HG02981 (cell line): ENCODE measurements at regions not wholly inside any gene's neighbourhood (a gene's known extent, or its start where the extent isn't known, plus 50 kb on each side); places are given as distances from the start of the nearest gene placed in this dataset.
"Not testable (repeated sequence)": the region's sequence is repeated elsewhere in the genome, so short reads cannot be mapped to it uniquely, and the experiment has no call there.

Experiments
- ATAC-seq: cut with Tn5 transposase; IDR thresholded peaks from one replicate; pipeline ENCODE4 v1.9.1; 2021; ENCODE audit warnings: mild to moderate bottlenecking, moderate library complexity; ENCODE audit not compliant: unreplicated experiment

DNA sequence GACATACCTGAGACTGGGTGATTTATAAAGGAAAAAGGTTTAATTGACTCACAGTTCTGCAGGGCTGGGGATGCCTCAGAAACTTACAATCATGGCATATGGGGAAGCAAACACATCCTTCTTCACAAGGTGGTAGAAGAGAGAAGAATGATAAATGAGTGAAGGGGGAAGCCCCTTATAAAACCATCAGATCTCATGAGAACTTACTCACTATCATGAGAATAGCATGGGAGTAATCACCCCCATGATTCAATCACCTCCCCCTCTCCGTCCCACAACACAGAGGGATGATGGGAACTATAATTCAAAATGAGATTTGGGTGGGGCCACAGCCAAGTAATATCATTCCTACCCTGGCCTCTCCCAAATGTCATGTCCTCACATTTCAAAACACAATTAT is 1206.0 kb upstream of the CELF4 start:
- ATAC-seq = not testable (repeated sequence)

- ATAC-seq = no peak
Observed at GRCh38 chr18:38768504-38768903, 1202.9 kb upstream of the CELF4 start.

DNA sequence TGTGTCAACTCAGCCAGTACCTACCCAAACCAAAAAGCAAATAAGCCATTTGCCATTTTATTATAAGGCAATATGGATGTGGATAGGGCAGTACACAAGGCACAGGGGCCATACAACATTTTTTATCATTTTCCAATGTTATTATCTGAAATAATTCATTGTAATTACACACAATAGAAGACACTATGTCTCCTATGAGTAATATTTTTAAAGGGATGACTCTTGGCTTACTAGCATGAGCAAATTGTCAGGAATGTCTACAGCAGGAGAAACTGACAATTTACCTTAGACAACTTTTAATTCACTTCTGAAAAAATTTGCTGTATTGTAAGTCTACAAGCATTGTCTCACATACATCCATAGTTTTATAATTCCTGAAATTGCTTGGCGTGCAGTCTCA is 1193.9 kb upstream of the CELF4 start:
- ATAC-seq = no peak

DNA sequence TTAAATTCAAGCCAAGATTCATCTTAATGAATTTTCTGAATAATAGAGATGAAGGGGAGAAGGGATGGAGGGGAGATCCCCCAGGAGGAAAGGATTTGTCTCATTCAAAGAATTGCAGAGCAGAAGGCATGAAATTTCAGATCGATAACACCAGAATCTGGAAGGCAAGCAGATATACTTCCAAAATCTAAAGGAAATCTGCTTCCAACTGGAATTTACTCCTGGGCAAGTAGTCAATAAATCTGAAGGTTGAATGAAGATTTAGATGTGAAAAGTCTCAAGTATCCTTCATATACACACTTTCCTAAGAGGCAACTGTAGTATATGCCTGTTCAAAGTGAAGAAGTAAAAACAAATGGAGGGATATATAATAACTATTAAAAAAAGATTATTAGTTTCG is 1190.8 kb upstream of the CELF4 start:
- no peak for ATAC-seq

DNA sequence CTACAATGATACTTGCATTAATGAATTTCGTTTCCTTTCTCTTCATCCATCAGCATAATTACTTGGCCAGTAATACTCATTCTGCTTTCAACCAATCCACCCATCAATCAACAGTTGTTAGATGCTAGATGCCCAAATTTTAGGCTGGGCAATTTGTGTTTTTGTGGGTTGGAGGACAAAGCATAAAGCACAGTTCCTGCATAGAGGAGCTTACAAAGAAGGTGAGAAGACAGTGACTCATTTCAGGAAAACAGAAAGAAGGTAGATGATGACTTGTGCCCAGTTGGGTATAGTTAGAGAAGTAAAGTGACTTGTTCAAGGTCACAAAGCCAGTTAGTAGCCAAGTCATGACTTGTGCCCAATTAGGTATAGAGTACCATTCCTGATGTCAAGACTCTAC is 1186.8 kb upstream of the CELF4 start:
- no peak for ATAC-seq

DNA sequence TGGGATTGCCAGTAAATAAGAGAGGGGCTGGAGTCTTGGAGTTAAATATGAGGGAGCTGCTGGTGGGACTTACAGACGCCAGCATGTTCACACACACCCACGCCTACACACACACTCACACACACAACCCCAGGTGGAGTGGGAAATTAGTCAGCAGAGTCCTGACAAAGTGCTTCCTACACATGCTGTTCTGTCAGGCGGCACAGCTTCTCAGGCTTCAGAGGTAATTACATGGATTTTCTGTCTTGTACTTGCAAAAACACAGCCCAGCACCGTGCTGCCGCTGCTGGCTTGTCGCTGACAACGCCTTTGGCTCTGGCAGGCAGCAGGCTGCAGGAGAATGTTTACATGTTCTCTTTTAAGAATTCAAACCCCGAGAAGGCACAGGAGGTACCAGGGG is 1186.3 kb upstream of the CELF4 start:
- no peak for ATAC-seq

DNA sequence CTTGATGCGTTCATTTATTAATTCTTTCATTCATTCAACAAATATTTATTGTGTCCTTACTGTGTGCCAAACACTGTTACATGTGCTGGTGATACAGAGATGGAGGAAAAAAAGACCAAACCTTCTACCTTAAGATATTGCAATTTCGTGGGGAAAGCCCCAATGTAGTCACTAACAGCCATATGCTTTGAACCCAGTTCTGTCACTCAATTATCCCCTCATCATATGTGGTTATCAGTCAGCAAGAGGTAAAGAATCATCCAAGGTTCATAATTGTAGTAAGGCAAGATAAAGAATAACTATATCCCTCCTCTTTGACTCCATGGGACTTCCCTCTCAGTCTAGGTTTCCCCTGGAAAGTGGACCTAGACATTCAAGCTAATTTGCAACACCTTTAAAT is 1185.6 kb upstream of the CELF4 start:
- ATAC-seq = no peak

GRCh38 chr18:38750751-38751150 is 1185.2 kb upstream of the CELF4 start:
- no peak for ATAC-seq

DNA sequence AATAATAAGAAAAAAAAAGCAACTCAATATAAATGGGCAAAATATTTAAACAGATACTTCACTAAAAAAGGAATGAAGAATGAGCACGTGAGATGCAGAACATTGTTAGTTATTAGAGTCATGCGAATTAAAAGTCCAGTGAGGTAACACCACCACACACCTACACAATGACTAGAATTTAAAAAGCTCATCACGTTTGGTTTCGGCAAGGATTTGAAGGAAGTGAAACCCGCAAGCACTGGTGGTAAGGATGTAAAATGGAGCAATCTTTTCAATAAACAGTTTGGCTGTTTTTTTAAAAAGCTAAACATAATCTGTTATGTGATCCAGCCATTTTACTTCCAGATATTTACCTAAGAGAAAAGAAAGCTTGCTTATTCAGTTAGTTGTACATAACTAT is 1181.6 kb upstream of the CELF4 start:
- ATAC-seq = no peak

- not testable (repeated sequence) for ATAC-seq
Observed at GRCh38 chr18:38720181-38720580, 1154.6 kb upstream of the CELF4 start.

- no peak for ATAC-seq
Observed at GRCh38 chr18:38718365-38718901, 1152.8 kb upstream of the CELF4 start.

GRCh38 chr18:38709122-38709521 is 1143.5 kb upstream of the CELF4 start:
- no peak for ATAC-seq

- no peak for ATAC-seq
Observed at GRCh38 chr18:38706373-38706772, 1140.8 kb upstream of the CELF4 start.

- no peak for ATAC-seq
Observed at GRCh38 chr18:38698088-38698487, 1132.5 kb upstream of the CELF4 start.

DNA sequence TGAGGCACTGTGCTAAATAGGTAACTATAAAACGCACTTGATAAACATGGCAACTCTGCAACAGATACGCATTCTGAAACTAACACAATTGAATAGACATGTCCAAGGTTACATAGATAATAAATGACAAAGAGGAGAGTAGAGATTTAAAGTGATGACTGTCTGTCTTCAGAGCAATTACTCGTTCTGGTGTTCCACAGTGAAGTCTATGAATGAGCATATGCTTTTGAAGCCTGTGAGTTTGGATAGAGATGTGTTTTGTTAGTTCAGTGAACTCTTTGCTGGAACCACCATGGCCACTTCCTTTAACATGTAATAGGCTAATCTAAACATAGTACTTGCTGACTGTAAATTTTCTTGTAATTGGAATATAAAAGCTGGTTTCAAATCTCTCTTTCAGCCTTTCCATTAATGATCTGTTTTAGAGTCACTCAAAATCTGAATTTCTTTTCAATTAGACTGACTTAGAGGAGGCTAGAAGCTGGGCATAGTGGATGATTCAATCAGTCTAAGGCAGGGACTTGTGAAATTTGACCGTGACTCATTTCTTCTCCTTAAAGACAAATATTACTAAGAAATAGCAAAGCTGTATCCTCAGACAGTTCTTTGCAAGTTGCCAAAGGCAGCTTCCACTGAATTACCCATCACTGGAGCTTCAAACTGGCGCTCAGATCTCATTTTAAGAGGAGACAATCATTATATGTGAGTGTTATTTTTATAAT is 1130.1 kb upstream of the CELF4 start:
- no peak for ATAC-seq

DNA sequence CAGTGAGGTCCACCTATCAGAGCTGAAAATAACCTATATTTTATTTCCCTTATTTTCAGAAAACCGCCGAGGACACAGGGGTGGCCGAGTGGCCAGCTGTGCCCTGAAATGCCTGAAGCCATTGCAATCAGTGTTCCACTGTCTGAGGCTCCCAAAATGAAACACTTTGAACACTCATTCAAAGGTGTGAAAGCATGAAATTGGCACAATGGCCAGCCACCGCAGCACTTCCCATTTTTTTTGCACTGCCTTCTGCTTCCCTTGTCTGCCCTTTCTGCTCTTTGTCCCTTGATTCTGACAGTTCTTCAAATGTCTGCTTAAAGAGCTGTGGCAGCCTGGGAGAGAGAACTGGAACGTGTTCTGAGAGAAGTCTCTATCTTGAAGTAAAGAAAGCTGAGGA is 1127.5 kb upstream of the CELF4 start:
- ATAC-seq = no peak

GRCh38 chr18:38690626-38691025 is 1125.0 kb upstream of the CELF4 start:
- ATAC-seq = no peak

DNA sequence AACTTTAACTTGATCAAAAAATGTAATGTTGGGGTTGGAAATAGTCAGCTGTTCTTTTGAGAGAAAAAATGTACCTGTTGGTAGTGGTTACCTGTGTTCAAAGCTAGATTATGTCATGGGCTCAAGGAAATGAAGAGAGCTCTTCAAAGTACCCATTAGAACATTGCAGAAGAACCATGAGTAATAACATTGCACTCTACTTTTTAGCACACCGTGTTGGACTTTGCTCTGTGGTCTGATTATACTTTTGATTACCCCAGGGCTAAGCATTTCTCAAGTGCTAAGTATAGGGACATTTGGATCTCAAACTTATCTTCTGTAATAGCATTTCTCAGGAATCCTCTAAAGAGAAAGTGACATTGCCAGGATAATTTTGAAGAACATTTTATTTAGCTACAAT is 1122.8 kb upstream of the CELF4 start:
- ATAC-seq = no peak

GRCh38 chr18:38670486-38670885 is 1104.9 kb upstream of the CELF4 start:
- ATAC-seq = no peak

DNA sequence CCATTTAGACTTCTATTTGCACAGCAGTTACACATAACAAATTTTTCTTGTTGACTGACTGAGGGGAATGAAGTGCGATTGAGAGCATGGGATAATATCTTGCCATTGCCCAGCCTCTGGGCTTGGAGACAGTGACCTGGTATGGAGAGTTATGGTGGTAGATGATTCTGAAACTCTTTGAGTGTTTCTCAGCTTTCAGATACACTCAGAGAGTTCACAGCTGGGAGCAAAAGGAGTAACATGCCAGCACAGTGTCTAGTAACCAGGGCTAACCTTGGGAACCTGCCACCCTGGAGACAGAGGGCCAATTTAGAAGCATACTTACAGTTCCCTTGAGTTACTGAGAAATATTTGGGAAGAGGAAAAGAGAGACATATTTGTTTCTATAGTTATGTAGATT is 1099.3 kb upstream of the CELF4 start:
- no peak for ATAC-seq

GRCh38 chr18:38663682-38664081 is 1098.1 kb upstream of the CELF4 start:
- ATAC-seq = no peak

DNA sequence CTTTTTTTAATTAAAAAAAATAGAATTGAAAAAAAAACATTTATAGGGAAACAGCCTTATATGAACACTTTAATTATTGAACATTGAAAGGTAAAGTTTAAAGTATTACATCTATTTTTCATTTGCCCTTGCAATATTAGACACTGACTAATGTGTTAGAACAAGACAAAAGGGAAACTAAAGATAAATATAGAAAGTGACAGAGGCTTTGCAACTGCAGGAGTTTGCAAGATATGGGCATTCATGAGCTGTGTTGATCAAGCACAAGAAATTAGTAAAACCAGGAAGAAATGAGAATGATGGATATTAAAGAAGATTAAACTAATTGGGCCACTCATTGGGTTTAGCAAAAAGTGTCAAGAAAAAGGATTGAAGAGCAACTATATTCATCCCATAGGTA is 1097.7 kb upstream of the CELF4 start:
- no peak for ATAC-seq

DNA sequence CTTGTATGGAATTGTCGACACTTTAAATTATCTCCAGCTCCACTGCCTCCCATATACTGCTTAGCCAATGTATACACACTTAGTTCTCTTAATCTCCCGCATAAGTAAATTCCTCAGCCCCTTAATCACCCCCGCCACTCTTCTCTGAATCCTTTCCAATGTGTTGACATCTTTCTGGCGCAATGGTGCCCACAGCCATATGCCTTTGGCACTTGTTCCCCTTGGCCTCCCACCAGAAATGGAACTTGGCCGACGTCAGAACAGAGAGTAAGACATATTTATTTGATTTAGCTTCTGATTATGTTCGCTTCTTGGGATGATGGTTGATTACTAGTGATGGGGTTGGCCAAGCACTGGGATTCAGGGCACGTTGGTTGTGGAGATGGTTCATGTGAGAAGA is 1089.3 kb upstream of the CELF4 start:
- ATAC-seq = no peak
